Neural cell (in vitro differentiated cells): ENCODE measurements at regions not wholly inside any gene's neighbourhood (a gene's known extent, or its start where the extent isn't known, plus 50 kb on each side); places are given as distances from the start of the nearest gene placed in this dataset.

ENCODE experiments used
- H2AFZ ChIP-seq: fragments of 200-600, 300-800 bp; sonication (generic), shearing (Covaris generic); 2 replicates; pipeline ENCODE4 v1.6.0; 2014; ENCODE audit warnings: low read depth, mild to moderate bottlenecking, antibody characterized with exemption, low read length, moderate library complexity
- H3F3A ChIP-seq: fragments of 200-600 bp; shearing (Covaris generic); 2 replicates; pipeline ENCODE4 v1.6.1; 2016; ENCODE audit warnings: mild to moderate bottlenecking, moderate library complexity, mixed read lengths, antibody characterized with exemption, low read length; ENCODE audit not compliant: insufficient read depth, poor library complexity, severe bottlenecking
- H3K27ac ChIP-seq: fragments of 200-600, 300-800 bp; sonication (generic), shearing (Covaris generic); 2 replicates; pipeline ENCODE4 v1.5.1; 2014; ENCODE audit warnings: mild to moderate bottlenecking, low read length, moderate library complexity
- H3K27me3 ChIP-seq: fragments of 300-800, 200-600 bp; sonication (generic), shearing (Covaris generic); 2 replicates; pipeline ENCODE4 v1.6.0; 2014; ENCODE audit warnings: mild to moderate bottlenecking, low read depth, low read length, moderate library complexity; ENCODE audit not compliant: insufficient read depth
- H3K36me3 ChIP-seq: fragments of 300-800, 200-600 bp; sonication (generic), shearing (Covaris generic); 2 replicates; pipeline ENCODE4 v1.5.1; 2014; ENCODE audit warnings: mild to moderate bottlenecking, antibody characterized with exemption, low read length, moderate library complexity; ENCODE audit not compliant: insufficient read depth
- H3K4me2 ChIP-seq: fragments of 300-800, 200-600 bp; sonication (generic), shearing (Covaris generic); 2 replicates; pipeline ENCODE4 v1.6.0; 2014; ENCODE audit warnings: mild to moderate bottlenecking, low read length
- H3K4me3 ChIP-seq: fragments of 300-800, 200-600 bp; sonication (generic), shearing (Covaris generic); 2 replicates; pipeline ENCODE4 v1.5.1; 2014; ENCODE audit warnings: mild to moderate bottlenecking, low read length, moderate library complexity
- H3K79me2 ChIP-seq: fragments of 200-600 bp; shearing (Covaris generic); replicated peaks from 2 replicates; pipeline ENCODE4 v1.6.0; 2014; ENCODE audit warnings: mild to moderate bottlenecking, low read length, moderate library complexity; ENCODE audit not compliant: insufficient read depth
- H3K9ac ChIP-seq: fragments of 300-800, 200-600 bp; sonication (generic), shearing (Covaris generic); 2 replicates; pipeline ENCODE4 v1.6.1; 2016; ENCODE audit warnings: mild to moderate bottlenecking, low read length, mixed read lengths
- H3K9me2 ChIP-seq: fragments of 200-600 bp; shearing (Covaris generic); 2 replicates; pipeline ENCODE4 v1.6.1; 2016; ENCODE audit warnings: mild to moderate bottlenecking, low read length, mixed read lengths; ENCODE audit not compliant: insufficient read depth
- H3K9me3 ChIP-seq: fragments of 200-600, 300-800 bp; sonication (generic), shearing (Covaris generic); 2 replicates; pipeline ENCODE4 v1.6.1; 2016; ENCODE audit warnings: mild to moderate bottlenecking, mixed run types, low read length, moderate library complexity, mixed read lengths
- H4K20me1 ChIP-seq: fragments of 200-600 bp; shearing (Covaris generic); 2 replicates; pipeline ENCODE4 v1.6.1; 2016; ENCODE audit warnings: mild to moderate bottlenecking, mixed run types; ENCODE audit not compliant: insufficient read depth
- CTCF ChIP-seq: fragments of 450-650 bp; IDR thresholded peaks from 2 replicates; pipeline ENCODE4 v1.5.1; 2014; ENCODE audit warnings: antibody characterized with exemption, mild to moderate bottlenecking, moderate library complexity; ENCODE audit not compliant: poor library complexity, severe bottlenecking
- EP300 ChIP-seq: fragments of 450-650 bp; conservative IDR thresholded peaks from 2 replicates; pipeline ENCODE4 v1.6.1; 2014; ENCODE audit warnings: antibody characterized with exemption, mild to moderate bottlenecking, moderate library complexity; ENCODE audit not compliant: poor library complexity, severe bottlenecking
- EZH2 ChIP-seq: fragments of 200-600, 300-800 bp; shearing (Covaris generic), sonication (generic); IDR thresholded peaks from 2 replicates; pipeline ENCODE4 v1.6.1; 2014; ENCODE audit warnings: antibody characterized with exemption, low read length, borderline replicate concordance, mild to moderate bottlenecking; ENCODE audit not compliant: insufficient read depth, poor library complexity, severe bottlenecking
- MXI1 ChIP-seq: fragments of 450-650 bp; conservative IDR thresholded peaks from 2 replicates; pipeline ENCODE4 v1.6.1; 2014; ENCODE audit warnings: antibody characterized with exemption, mild to moderate bottlenecking; ENCODE audit not compliant: poor library complexity, severe bottlenecking
- POLR2AphosphoS5 ChIP-seq: IDR thresholded peaks from 2 replicates; pipeline ENCODE4 v1.6.1; 2012
- RAD21 ChIP-seq: fragments of 450-650 bp; conservative IDR thresholded peaks from 2 replicates; pipeline ENCODE4 v1.6.1; 2014; ENCODE audit warnings: antibody characterized with exemption, mild to moderate bottlenecking, moderate library complexity
- REST ChIP-seq: IDR thresholded peaks from 2 replicates; pipeline ENCODE4 v1.6.1; 2012; ENCODE audit warnings: borderline replicate concordance
- SMC3 ChIP-seq: fragments of 450-650 bp; conservative IDR thresholded peaks from 2 replicates; pipeline ENCODE4 v1.6.1; 2014; ENCODE audit warnings: antibody characterized with exemption, mild to moderate bottlenecking, moderate library complexity; ENCODE audit not compliant: poor library complexity
- TAF1 ChIP-seq: IDR thresholded peaks from 2 replicates; pipeline ENCODE4 v1.6.1; 2012; ENCODE audit warnings: low read depth

- H3K36me3 ChIP-seq: no peaks in the 10 kb centered on the region
- no peak overlapping the region for H3K27ac ChIP-seq
- H3K9ac ChIP-seq: no peak overlapping the region
- no peaks in the 10 kb centered on the region for H3K9me2 ChIP-seq
- no peak overlapping the region for H3K4me3 ChIP-seq
- TF ChIP-seq MXI1: no peak
- TF ChIP-seq EZH2: no peak
- no peak for TF ChIP-seq RAD21
- no peak for TF ChIP-seq TAF1
- no peak for TF ChIP-seq EP300
- TF ChIP-seq REST: no peak
- TF ChIP-seq SMC3: no peak
- TF ChIP-seq CTCF: no peak
- TF ChIP-seq POLR2AphosphoS5: no peak
- H3K4me2 ChIP-seq: no peak overlapping the region
- H2AFZ ChIP-seq: no peak overlapping the region
- H3K79me2 ChIP-seq: no peaks in the 10 kb centered on the region
- H3K9me3 ChIP-seq: no peaks in the 10 kb centered on the region
- no peaks in the 10 kb centered on the region for H4K20me1 ChIP-seq
- no peaks in the 10 kb centered on the region for H3F3A ChIP-seq
- no peaks in the 10 kb centered on the region for H3K27me3 ChIP-seq
Observed at GRCh38 chr21:16075649-16076282, 346.0 kb downstream of the USP25 start.

GRCh38 chr21:16076465-16076864, 346.7 kb downstream of the USP25 start:
- no peaks in the 10 kb centered on the region for H3K9me3 ChIP-seq
- H3K4me2 ChIP-seq: no peak overlapping the region
- H3K27ac ChIP-seq: no peak overlapping the region
- TF ChIP-seq TAF1 (no peak), RAD21 (no peak), POLR2AphosphoS5 (no peak), REST (no peak), MXI1 (no peak), EZH2 (no peak), CTCF (no peak), SMC3 (no peak), EP300 (no peak)
- H3K36me3 ChIP-seq: no peaks in the 10 kb centered on the region
- no peak overlapping the region for H3K9ac ChIP-seq
- no peaks in the 10 kb centered on the region for H3F3A ChIP-seq
- no peaks in the 10 kb centered on the region for H3K79me2 ChIP-seq
- H3K27me3 ChIP-seq: no peaks in the 10 kb centered on the region
- no peak overlapping the region for H3K4me3 ChIP-seq
- H4K20me1 ChIP-seq: no peaks in the 10 kb centered on the region
- H3K9me2 ChIP-seq: no peaks in the 10 kb centered on the region
- no peak overlapping the region for H2AFZ ChIP-seq
